Mesothelial cell of epicardium (in vitro differentiated cells): ENCODE measurements at regions not wholly inside any gene's neighbourhood (a gene's known extent, or its start where the extent isn't known, plus 50 kb on each side); places are given as distances from the start of the nearest gene placed in this dataset.
"Not testable (repeated sequence)": the region's sequence is repeated elsewhere in the genome, so short reads cannot be mapped to it uniquely, and the experiment has no call there.

Source experiments
- DNase-seq, 2 experiments: peaks; one replicate each; pipeline ENCODE4 v3.0.0; 2021; ENCODE audit warnings: low spot score in 2 of 2; ENCODE audit not compliant: unreplicated experiment in 2 of 2
- H3K27ac Mint-ChIP-seq: 2 replicates; pipeline ENCODE4 v1.8.0; 2021; ENCODE audit warnings: mixed read lengths
- H3K27me3 Mint-ChIP-seq: 2 replicates; pipeline ENCODE4 v1.8.0; 2021; ENCODE audit warnings: low read depth, mixed read lengths
- H3K36me3 Mint-ChIP-seq: 2 replicates; pipeline ENCODE4 v1.8.0; 2021; ENCODE audit warnings: mixed read lengths
- H3K4me1 Mint-ChIP-seq: 2 replicates; pipeline ENCODE4 v1.8.0; 2021; ENCODE audit warnings: mixed read lengths
- H3K4me3 Mint-ChIP-seq: 2 replicates; pipeline ENCODE4 v1.8.0; 2021; ENCODE audit warnings: mild to moderate bottlenecking, moderate library complexity, mixed read lengths
- H3K9me3 Mint-ChIP-seq: 2 replicates; pipeline ENCODE4 v1.8.0; 2021; ENCODE audit warnings: mixed read lengths
- TF ChIP-seq, protein P1 (sequence below): fragments of 200-600 bp; sonication (generic); IDR thresholded peaks from one replicate; pipeline ENCODE4 v1.5.0; 2021; ENCODE audit warnings: antibody characterized with exemption; ENCODE audit not compliant: unreplicated experiment

DNA sequence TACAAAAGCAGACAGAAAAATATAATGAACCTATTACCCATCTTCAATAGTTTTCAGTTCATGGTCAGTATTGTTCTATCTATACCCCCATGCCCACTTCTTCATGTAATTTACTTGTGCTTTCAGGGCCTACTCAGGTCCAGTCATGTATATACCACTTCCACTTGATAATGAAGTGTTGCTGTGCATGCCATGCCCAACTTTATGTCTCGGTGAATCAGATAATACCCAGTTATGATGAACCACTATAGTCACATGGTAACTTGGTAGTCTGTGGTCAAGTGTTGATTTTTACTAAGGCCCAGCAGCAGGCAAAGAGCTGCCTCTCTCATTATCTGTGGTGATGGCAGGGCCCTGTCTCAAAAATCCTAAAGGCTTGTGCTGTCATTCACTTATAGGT is 70.7 kb upstream of the IL33 start:
- Mint-ChIP-seq H3K27me3 (no peaks in the 10 kb centered on the region), H3K27ac (no peak overlapping the region), H3K36me3 (no peaks in the 10 kb centered on the region), H3K4me1 (no peaks in the 10 kb centered on the region), H3K4me3 (no peak overlapping the region), H3K9me3 (no peaks in the 10 kb centered on the region)
- DNase-seq = no peak
- TF ChIP-seq, protein P1, sequence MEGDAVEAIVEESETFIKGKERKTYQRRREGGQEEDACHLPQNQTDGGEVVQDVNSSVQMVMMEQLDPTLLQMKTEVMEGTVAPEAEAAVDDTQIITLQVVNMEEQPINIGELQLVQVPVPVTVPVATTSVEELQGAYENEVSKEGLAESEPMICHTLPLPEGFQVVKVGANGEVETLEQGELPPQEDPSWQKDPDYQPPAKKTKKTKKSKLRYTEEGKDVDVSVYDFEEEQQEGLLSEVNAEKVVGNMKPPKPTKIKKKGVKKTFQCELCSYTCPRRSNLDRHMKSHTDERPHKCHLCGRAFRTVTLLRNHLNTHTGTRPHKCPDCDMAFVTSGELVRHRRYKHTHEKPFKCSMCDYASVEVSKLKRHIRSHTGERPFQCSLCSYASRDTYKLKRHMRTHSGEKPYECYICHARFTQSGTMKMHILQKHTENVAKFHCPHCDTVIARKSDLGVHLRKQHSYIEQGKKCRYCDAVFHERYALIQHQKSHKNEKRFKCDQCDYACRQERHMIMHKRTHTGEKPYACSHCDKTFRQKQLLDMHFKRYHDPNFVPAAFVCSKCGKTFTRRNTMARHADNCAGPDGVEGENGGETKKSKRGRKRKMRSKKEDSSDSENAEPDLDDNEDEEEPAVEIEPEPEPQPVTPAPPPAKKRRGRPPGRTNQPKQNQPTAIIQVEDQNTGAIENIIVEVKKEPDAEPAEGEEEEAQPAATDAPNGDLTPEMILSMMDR = no peak

DNA sequence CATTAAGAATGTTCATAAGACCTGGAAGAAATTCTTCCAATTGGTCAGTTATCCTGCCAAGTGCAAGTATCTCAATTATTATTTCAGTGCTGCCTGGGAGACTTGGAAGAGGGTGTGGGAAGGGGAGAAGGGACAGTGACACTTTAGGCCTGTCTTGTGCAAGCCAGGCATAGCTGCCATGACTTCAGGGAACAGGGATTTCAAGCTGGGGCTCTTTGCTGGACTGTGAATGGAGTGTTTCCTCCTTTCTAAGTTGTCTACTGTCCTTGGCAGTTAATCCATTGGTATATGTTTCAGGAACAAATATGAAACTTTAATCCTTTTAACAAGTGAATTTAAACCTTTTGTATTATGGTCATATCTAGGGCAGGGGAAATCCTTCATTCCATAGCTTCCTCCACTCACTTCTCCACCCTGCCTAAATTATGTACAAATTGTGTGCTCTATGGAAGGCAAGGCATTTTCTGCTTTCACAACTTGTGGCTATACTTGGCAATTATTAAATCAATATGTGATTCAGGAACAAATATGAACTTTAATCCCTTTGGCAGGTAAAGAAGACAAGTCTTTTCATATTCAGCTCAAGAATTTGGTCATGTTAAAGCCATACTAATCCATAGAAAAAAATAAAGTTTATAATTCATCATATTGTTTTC is 72.7 kb upstream of the IL33 start:
- H3K36me3 Mint-ChIP-seq = no peaks in the 10 kb centered on the region
- H3K9me3 Mint-ChIP-seq = peaks cover 3% of the 10 kb centered on the region
- no peaks in the 10 kb centered on the region for H3K4me1 Mint-ChIP-seq
- no peak for DNase-seq
- H3K4me3 Mint-ChIP-seq = no peak overlapping the region
- H3K27me3 Mint-ChIP-seq = no peaks in the 10 kb centered on the region
- H3K27ac Mint-ChIP-seq = no peak overlapping the region
- TF ChIP-seq, protein P1 = no peak

DNA sequence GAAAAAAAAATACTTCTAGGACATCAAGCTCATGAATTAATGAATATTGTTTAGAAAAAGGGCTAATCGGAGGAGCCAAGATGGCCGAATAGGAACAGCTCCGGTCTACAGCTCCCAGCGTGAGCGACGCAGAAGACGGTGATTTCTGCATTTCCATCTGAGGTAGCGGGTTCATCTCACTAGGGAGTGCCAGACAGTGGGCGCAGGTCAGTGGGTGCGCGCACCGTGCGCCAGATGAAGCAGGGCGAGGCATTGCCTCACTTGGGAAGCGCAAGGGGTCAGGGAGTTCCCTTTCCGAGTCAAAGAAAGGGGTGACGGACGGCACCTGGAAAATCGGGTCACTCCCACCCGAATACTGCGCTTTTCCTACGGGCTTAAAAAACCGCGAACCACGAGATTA is 79.8 kb upstream of the IL33 start:
- DNase-seq, H3K36me3 Mint-ChIP-seq, H3K27ac Mint-ChIP-seq, H3K9me3 Mint-ChIP-seq, H3K4me3 Mint-ChIP-seq, H3K4me1 Mint-ChIP-seq, H3K27me3 Mint-ChIP-seq: not testable (repeated sequence)

DNA sequence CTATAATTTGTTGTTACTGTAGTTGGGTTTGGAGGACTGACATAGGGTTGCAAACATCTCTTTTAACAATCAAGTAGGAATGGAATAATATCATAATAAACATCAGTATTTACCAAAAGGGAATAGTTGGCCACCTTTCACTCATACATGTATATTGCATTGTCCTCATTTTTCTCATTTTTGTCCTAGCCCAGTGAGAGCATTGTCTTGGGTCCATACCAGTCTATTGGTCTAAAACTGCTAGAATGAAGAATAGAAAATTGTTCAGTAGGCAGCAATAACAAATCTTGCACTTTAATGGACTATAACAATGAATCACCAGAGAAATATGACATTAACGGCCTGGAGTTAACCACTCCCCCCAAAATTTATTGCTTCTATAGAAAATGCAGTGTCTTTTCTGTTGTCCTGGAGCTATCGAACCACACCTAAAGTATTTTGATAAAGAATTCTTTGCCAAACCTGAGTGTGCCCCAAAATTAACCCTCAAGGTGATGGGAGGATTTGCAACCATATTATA is 80.9 kb upstream of the IL33 start:
- DNase-seq = no peak
- peaks cover 7% of the 10 kb centered on the region for H3K9me3 Mint-ChIP-seq
- H3K27ac Mint-ChIP-seq = no peak overlapping the region
- H3K4me3 Mint-ChIP-seq = no peak overlapping the region
- TF ChIP-seq, protein P1 = no peak
- peaks cover 16% of the 10 kb centered on the region for H3K27me3 Mint-ChIP-seq
- H3K36me3 Mint-ChIP-seq = no peaks in the 10 kb centered on the region
- no peaks in the 10 kb centered on the region for H3K4me1 Mint-ChIP-seq

DNA sequence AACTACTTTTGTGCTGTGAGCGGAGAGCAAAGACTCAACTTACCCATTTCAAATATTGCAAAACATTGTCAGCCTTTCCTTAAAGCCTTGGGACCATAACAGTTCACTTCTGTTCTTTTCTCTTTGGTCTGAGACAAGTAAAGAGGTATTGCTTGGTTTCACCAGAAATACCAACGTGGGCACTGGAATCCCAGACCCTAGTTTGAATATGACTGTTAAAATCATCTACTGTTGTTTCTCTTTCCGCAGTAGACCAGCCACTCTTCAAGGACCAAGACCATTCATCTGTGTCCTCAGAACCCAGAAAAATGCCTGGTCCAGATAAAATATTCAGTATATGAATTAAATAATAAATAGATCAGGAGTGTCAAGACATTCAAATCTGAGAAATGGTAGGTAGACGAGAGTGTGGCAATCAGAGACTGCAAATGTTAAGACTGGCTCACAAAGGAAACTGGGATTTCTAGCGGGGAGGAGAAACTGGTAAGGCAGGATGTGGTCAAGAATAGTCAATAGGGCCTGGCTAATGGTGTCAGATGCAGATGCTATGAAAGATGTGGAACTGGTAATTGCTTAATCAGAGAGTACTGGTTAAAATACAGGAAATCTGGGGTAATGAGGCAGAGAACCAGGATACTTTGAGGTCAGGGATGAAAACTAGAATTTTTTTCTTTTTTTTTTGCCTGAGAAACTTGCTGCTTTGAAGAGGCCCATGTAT is 82.1 kb upstream of the IL33 start:
- H3K4me3 Mint-ChIP-seq = no peak overlapping the region
- no peak for DNase-seq
- no peaks in the 10 kb centered on the region for H3K4me1 Mint-ChIP-seq
- H3K36me3 Mint-ChIP-seq = no peaks in the 10 kb centered on the region
- no peak overlapping the region for H3K27ac Mint-ChIP-seq
- H3K27me3 Mint-ChIP-seq = peaks cover 20% of the 10 kb centered on the region
- peaks cover 7% of the 10 kb centered on the region for H3K9me3 Mint-ChIP-seq
- TF ChIP-seq, protein P1 = no peak

DNA sequence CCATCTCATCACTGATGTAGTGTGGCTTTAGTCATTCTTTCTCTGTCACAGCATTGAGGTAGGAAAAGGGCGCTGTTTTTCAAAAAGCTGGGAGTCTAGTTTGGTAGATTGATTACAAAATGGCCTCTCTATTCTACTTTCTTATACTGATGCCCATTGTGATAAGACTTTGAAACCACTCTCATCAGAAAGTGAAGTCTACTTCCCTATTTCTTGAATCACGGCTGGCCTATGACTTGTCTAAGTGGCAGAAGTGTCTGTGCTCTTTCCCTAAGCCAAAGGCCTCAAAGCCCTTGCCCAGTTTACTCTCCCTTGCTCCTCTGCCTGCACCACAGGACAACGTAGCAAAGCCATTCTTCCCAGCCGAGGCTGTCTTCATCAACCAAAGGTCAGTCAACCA is 83.0 kb upstream of the IL33 start:
- DNase-seq = no peak
- Mint-ChIP-seq H3K9me3 (peaks cover 4% of the 10 kb centered on the region), H3K4me3 (no peak overlapping the region), H3K27ac (no peak overlapping the region), H3K36me3 (no peaks in the 10 kb centered on the region), H3K27me3 (peaks cover 20% of the 10 kb centered on the region), H3K4me1 (no peaks in the 10 kb centered on the region)
- TF ChIP-seq, protein P1 = no peak
